ENCODE measurements at regions not wholly inside any gene's neighbourhood (a gene's known extent, or its start where the extent isn't known, plus 50 kb on each side); places are given as distances from the start of the nearest gene placed in this dataset.

GRCh38 chr18:75115514-75115913 is 93.4 kb downstream of the PTGR3 start:
- H3K4me3 ChIP-seq: no peak overlapping the region
- no peak overlapping the region for H2AFZ ChIP-seq
- H3K36me3 ChIP-seq (replicated peaks; ENCODE audit: insufficient read depth, low read depth): no peaks in the 10 kb centered on the region
- H3K4me1 ChIP-seq (ENCODE audit: insufficient read depth): peaks cover 3% of the 10 kb centered on the region
- H3K79me2 ChIP-seq: no peaks in the 10 kb centered on the region
- H3K27me3 ChIP-seq: no peaks in the 10 kb centered on the region
- no peak overlapping the region for H3K27ac ChIP-seq
- H3K9me3 ChIP-seq (ENCODE audit: low read depth): no peaks in the 10 kb centered on the region
- TF ChIP-seq CTCF (IDR thresholded peaks at IDR 0.05; ENCODE audit: poor library complexity) (no peak), EZH2 (IDR thresholded peaks at IDR 0.05; ENCODE audit: borderline replicate concordance) (no peak), EZH2phosphoT487 (IDR thresholded peaks at IDR 0.05; ENCODE audit: low read depth, severe bottlenecking, unreplicated experiment) (no peak)
- DNase-seq (ENCODE audit: low spot score): no peak
- no peak overlapping the region for H3K4me2 ChIP-seq
- H3K9me2 ChIP-seq (replicated peaks; ENCODE audit: insufficient read depth): no peaks in the 10 kb centered on the region
- 55% methylated on average over 6 of the region's 6 CpGs for WGBS (ENCODE audit: low lambda C conversion rate, missing lambda C conversion rate)
- no peaks in the 10 kb centered on the region for H4K20me1 ChIP-seq (ENCODE audit: insufficient read depth, poor library complexity, severe bottlenecking)

All from hepatocyte (in vitro differentiated cells).